Sigmoid colon (tissue), 6 donors: ENCODE measurements at regions not wholly inside any gene's neighbourhood (a gene's known extent, or its start where the extent isn't known, plus 50 kb on each side); places are given as distances from the start of the nearest gene placed in this dataset.
"Not testable (repeated sequence)": the region's sequence is repeated elsewhere in the genome, so short reads cannot be mapped to it uniquely, and the experiment has no call there.

Source experiments
- DNase-seq: peaks from one replicate; pipeline ENCODE4 v3.0.0-alpha.2; 2019
- H3K27ac ChIP-seq, 4 donors: fragments of 200-600 bp; sonication (generic); one replicate each; pipeline ENCODE4 v1.5.1; 2016 to 2019; ENCODE audit warnings: mild to moderate bottlenecking in 1 of 4
- H3K27me3 ChIP-seq, 3 donors: fragments of 200-600 bp; sonication (generic); one replicate each; pipeline ENCODE4 v1.5.1; 2019; ENCODE audit warnings: mild to moderate bottlenecking in 1 of 3
- H3K36me3 ChIP-seq, 4 donors: fragments of 200-600 bp; sonication (generic); one replicate each; pipeline ENCODE4 v1.5.1; 2016 to 2019
- H3K4me1 ChIP-seq, 4 donors: fragments of 200-600 bp; sonication (generic); one replicate each; pipeline ENCODE4 v1.5.1; 2017 to 2019
- H3K4me3 ChIP-seq, 4 donors: fragments of 200-600 bp; sonication (generic); one replicate each; pipeline ENCODE4 v1.5.1; 2017 to 2019; ENCODE audit warnings: mild to moderate bottlenecking in 2 of 4, moderate library complexity in 1 of 4
- H3K9me3 ChIP-seq, 4 donors: fragments of 200-600 bp in 3 of 4; sonication (generic) in 3 of 4; one replicate each; pipeline versions ENCODE4 v1.5.1 to v1.6.1; 2013 to 2019
- EP300 ChIP-seq, 4 donors: sonication (generic); formaldehyde crosslinking; IDR thresholded peaks; one replicate each; pipeline ENCODE4 v1.6.1; 2017; ENCODE audit warnings: antibody characterized with exemption in 4 of 4
- POLR2A ChIP-seq, 2 donors: fragments of 450-650 bp; IDR thresholded peaks; one replicate each; pipeline ENCODE4 v1.6.1; 2016; ENCODE audit warnings: antibody characterized with exemption in 2 of 2, mild to moderate bottlenecking in 2 of 2, moderate library complexity in 2 of 2
- POLR2AphosphoS5 ChIP-seq, 4 donors: sonication (generic); formaldehyde crosslinking; IDR thresholded peaks; one replicate each; pipeline ENCODE4 v1.6.1; 2017; ENCODE audit warnings: antibody characterized with exemption in 4 of 4
- WGBS, 2 donors: extraction: QIAGEN DNeasy Blood & Tissue Kit; methylation state at CpG; one replicate each; pipeline ENCODE4 v1.1.7; 2013; 5-methylcytosine and 5-hydroxymethylcytosine counted together
- intact Hi-C: fragments of 100-400 bp; cut with DNase I; formaldehyde crosslinking; loops from one replicate; pipeline ENCODE4 v1.15.1; 2023
- TF ChIP-seq, protein P1 (sequence below), 4 experiments: fragments of 450-650 bp in 3 of 4; fragments of 200-600 bp in 1 of 4; IDR thresholded peaks; one replicate each; pipeline ENCODE4 v1.5.1; 2016 to 2019; ENCODE audit warnings: antibody characterized with exemption in 4 of 4, mild to moderate bottlenecking in 3 of 4, moderate library complexity in 2 of 4
- donor health status: healthy with polysubstance abuse.
- donor health status: healthy.

DNA sequence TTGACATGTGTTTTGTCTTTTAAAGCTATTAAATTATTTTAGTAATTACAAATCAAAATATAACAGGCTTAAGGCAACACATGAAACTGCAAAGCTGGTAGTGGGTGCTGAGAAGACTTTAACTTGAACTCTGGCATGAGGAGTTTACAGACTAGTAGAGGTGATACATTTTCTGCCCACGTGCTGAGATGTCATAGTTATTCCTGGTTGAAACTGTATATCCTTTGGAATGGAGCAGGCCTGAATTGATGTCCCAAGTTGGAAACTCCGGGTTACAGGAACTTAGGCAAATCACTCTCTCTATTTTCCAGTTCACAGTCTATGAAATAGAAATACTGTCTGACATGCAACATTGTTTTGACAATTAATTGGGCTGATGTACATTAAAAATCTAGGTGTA is 177.1 kb upstream of the NOL4 start:
- Histone ChIP-seq H3K27ac (no peak overlapping the region), H3K9me3 (no peaks in the 10 kb centered on the region), H3K36me3 (no peaks in the 10 kb centered on the region), H3K4me3 (no peak overlapping the region), H3K27me3 (no peaks in the 10 kb centered on the region), H3K4me1 (no peaks in the 10 kb centered on the region)
- TF ChIP-seq, protein P1, sequence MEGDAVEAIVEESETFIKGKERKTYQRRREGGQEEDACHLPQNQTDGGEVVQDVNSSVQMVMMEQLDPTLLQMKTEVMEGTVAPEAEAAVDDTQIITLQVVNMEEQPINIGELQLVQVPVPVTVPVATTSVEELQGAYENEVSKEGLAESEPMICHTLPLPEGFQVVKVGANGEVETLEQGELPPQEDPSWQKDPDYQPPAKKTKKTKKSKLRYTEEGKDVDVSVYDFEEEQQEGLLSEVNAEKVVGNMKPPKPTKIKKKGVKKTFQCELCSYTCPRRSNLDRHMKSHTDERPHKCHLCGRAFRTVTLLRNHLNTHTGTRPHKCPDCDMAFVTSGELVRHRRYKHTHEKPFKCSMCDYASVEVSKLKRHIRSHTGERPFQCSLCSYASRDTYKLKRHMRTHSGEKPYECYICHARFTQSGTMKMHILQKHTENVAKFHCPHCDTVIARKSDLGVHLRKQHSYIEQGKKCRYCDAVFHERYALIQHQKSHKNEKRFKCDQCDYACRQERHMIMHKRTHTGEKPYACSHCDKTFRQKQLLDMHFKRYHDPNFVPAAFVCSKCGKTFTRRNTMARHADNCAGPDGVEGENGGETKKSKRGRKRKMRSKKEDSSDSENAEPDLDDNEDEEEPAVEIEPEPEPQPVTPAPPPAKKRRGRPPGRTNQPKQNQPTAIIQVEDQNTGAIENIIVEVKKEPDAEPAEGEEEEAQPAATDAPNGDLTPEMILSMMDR (IDR thresholded peaks at IDR 0.05) = no peak
- no peak for TF ChIP-seq EP300 (IDR thresholded peaks at IDR 0.05)
- TF ChIP-seq POLR2AphosphoS5 (IDR thresholded peaks at IDR 0.05) = no peak
- no peak for TF ChIP-seq POLR2A (IDR thresholded peaks at IDR 0.05)
- WGBS, 2 donors = 75 to 82% methylated on average over 2 of the region's 2 CpGs
- intact Hi-C loops = no loop called here
- no peak for DNase-seq

DNA sequence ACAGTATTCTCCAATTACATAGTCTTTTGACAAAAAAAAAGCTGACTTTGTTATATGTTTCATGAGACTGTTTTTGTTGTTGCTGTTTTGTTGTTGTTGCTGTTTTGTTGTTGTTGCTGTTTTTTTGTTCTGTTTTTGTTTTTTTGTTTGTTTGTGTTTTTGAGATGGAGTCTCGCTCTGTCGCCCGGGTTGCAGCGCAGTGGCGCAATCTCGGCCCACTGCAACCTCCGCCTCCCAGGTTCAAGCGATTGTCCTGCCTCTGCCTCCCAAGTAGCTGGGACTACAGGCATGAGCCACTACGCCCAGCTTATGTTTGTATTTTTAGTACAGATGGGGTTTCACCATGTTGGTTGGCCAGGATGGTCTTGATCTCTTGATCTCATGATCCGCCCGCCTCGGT is 182.8 kb upstream of the NOL4 start:
- H3K4me3 ChIP-seq, H3K36me3 ChIP-seq, H3K27me3 ChIP-seq, H3K9me3 ChIP-seq, DNase-seq, intact Hi-C loops, H3K27ac ChIP-seq, H3K4me1 ChIP-seq: not testable (repeated sequence)
- 96% methylated on average over 12 of the region's 12 CpGs for WGBS, 2 donors

DNA sequence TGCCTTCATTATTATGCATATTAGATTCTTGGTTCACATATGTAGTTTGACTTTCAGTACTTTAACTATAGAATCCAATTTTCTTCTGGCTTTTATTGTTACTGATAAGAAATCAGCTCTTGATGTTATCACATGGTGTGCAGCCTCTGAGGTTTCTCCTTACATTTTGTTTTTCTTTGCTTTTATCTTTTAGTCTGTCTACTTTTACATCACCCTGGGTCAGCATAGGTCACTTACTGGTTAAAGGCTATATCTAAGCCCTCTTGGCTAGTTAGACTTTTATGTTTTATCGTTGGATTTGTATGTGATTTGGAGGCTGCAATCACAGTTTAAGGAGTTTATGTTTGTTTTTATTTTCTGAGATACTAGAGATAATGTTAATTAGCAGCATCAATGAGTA is 187.2 kb upstream of the NOL4 start:
- no peaks in the 10 kb centered on the region for H3K36me3 ChIP-seq
- no peaks in the 10 kb centered on the region for H3K9me3 ChIP-seq
- TF ChIP-seq POLR2A (IDR thresholded peaks at IDR 0.05) (no peak), EP300 (IDR thresholded peaks at IDR 0.05) (no peak), POLR2AphosphoS5 (IDR thresholded peaks at IDR 0.05) (no peak)
- TF ChIP-seq, protein P1 (IDR thresholded peaks at IDR 0.05) = no peak
- intact Hi-C loops = no loop called here
- H3K4me1 ChIP-seq = no peaks in the 10 kb centered on the region
- no peaks in the 10 kb centered on the region for H3K27me3 ChIP-seq
- H3K27ac ChIP-seq = no peak overlapping the region
- WGBS, 2 donors = 59 to 60% methylated on average over 1 of the region's 1 CpG
- DNase-seq = no peak
- H3K4me3 ChIP-seq = no peak overlapping the region

DNA sequence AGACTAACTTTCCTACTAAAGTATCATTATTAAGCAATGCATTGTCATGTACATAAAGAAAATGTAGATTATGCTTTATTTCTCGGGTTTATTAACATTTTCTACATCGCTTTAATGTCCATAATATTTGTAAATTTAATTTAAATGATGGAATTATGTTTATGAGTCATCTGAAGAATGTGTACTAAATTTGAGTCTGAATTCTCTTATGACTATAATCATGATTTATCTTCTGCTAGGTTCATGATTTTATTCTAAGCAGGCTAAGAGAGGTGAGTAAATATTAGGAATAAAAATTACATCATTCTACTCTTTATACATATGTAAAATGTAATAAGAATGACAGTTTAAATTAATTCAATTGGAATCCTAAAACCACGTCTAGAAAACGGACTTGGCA is 206.3 kb upstream of the NOL4 start:
- Histone ChIP-seq H3K4me1 (no peaks in the 10 kb centered on the region), H3K4me3 (no peak overlapping the region), H3K36me3 (no peaks in the 10 kb centered on the region), H3K9me3 (no peaks in the 10 kb centered on the region), H3K27ac (no peak overlapping the region), H3K27me3 (no peaks in the 10 kb centered on the region)
- TF ChIP-seq EP300 (IDR thresholded peaks at IDR 0.05) = no peak
- TF ChIP-seq, protein P1 (IDR thresholded peaks at IDR 0.05) = no peak
- TF ChIP-seq POLR2A (IDR thresholded peaks at IDR 0.05) = no peak
- no peak for TF ChIP-seq POLR2AphosphoS5 (IDR thresholded peaks at IDR 0.05)
- WGBS, 2 donors = 76 to 81% methylated on average over 4 of the region's 4 CpGs
- intact Hi-C loops = no loop called here
- DNase-seq = no peak

DNA sequence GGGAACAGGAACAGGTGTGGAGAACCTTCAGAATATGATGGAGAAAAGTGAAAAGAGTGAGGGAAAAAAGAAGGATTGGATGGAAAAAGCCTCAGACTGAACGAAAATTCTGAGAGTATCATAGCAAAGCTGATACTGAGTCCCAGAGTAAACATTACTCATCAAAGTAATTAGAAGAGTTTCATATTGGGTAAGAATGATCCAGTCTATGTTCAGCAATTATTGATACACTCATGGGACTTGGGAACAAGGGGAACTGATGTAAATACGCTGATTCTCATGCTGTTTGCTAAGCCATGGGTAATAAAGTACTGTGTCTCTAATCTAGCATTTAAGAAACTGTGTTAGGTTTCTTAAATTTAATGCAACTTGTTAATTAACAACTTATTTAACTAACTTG is 219.9 kb upstream of the NOL4 start:
- TF ChIP-seq POLR2A (IDR thresholded peaks at IDR 0.05) = no peak
- TF ChIP-seq EP300 (IDR thresholded peaks at IDR 0.05) = no peak
- TF ChIP-seq POLR2AphosphoS5 (IDR thresholded peaks at IDR 0.05) = no peak
- TF ChIP-seq, protein P1 (IDR thresholded peaks at IDR 0.05) = no peak
- 58 to 64% methylated on average over 2 of the region's 2 CpGs for WGBS, 2 donors
- DNase-seq = no peak
- Histone ChIP-seq H3K4me1 (no peaks in the 10 kb centered on the region), H3K27ac (no peak overlapping the region), H3K4me3 (no peak overlapping the region), H3K36me3 (no peaks in the 10 kb centered on the region), H3K9me3 (no peaks in the 10 kb centered on the region), H3K27me3 (no peaks in the 10 kb centered on the region)
- intact Hi-C loops = no loop called here
